Ecto neural progenitor cell (in vitro differentiated cells): ENCODE measurements at regions not wholly inside any gene's neighbourhood (a gene's known extent, or its start where the extent isn't known, plus 50 kb on each side); places are given as distances from the start of the nearest gene placed in this dataset.
"Not testable (repeated sequence)": the region's sequence is repeated elsewhere in the genome, so short reads cannot be mapped to it uniquely, and the experiment has no call there.

Source experiments
- DNase-seq: peaks from one replicate; pipeline ENCODE4 v3.0.0-alpha.2; 2018; ENCODE audit warnings: low spot score

- DNase-seq = no peak
These were observed 175.4 kb downstream of the SQOR start for GRCh38 chr15:45810201-45810600.

DNA sequence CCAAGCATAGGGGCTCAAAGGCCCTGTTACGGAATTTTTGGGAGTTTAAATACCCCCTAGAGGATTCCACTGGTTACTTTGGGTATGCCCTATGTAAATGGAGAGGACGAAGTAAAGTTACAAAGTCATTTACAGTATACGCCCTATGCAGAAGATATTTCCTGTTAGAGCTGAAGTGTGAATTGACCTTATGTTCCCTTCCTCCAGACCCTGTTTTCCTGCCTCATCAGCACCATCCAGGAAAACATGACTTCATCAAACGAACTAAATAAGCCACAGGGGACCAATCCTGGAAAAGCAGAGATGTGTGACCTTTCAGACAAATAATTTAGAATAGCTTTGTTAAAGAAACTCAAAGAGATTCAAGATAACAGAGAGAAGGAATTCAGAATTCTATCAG, 177.4 kb downstream of the SQOR start:
- DNase-seq = no peak

- DNase-seq = not testable (repeated sequence)
These were observed 182.7 kb downstream of the SQOR start for GRCh38 chr15:45817578-45817977.

- DNase-seq = no peak
These were observed 186.6 kb downstream of the SQOR start for GRCh38 chr15:45821390-45821789.

DNA sequence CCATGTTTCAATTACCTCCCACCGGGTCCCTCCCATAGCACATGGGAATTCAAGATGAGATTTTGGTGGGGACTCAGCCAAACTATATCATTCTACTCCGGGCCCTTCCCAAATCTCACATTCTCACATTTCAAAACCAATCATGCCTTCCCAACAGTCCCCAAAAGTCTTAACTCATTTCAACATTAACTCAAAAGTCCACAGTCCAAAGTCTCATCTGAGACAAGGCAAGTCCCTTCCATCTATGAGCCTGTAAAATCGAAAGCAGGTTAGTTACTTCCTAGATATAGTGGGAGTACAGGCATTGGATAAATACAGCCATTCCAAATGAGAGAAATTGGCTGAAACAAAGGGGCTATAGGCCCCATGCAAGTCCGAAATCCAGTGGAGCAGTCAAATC, 188.1 kb downstream of the SQOR start:
- DNase-seq = not testable (repeated sequence)

DNA sequence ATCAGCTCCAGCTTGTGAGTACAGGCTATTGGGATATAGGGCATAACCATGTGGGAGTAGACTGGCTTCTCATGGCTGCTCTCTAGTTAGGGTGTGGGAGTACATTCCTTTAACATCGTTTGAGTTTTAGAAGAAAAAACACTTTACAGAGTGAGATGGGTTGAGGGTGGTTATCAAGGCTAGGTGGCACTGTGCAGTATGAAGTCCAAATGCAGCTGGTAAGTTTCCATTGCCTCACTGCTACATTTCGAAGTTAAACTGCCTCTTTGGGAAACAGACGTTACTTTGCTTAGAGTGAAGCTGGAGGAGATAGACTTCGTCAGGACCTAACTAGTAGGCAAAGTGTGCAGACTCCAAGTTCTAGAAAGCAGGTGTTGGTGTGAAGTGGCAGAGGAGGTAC, 192.4 kb downstream of the SQOR start:
- no peak for DNase-seq

DNA sequence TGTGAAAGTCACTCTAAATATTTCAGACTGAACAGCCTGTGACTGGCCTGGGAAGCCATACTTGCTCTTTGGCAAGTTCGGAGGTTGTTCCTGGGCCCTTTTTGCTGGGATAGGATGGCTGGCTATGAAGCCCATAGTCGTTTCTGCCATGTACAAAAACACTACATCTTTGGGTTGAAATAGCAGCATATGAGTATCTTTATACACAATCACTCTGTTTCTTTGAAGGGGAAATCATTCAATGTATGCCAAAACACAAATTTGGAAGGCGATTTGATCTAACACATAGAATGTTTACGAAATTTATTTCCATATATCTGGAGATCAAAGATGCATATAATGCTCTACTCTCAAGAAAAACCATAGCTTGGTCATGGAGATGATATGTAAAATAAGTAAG, 192.9 kb downstream of the SQOR start:
- DNase-seq = no peak

- peak; percentile 45 for DNase-seq
These were observed 194.7 kb downstream of the SQOR start for GRCh38 chr15:45829336-45830153.

DNA sequence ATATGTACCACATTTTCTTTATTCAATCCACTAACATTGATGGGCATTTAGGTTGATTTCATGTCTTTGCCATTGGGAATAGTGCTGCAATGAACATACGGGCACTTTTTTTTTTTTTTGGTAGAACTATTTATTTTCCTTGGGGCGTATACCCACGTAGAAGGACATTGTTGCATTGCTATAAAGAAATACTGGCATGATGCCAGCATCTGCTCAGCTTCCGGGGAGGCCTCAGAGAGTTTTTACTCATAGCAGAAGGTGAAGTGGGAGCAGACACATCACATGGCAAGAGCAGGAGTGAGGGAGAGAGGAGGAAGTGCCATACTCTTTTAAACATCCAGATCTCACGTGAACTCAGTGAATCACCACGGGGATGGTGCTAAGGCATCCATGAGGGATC, 197.0 kb downstream of the SQOR start:
- DNase-seq = no peak

- no peak for DNase-seq
These were observed 199.8 kb downstream of the SQOR start for GRCh38 chr15:45834622-45835021.

GRCh38 chr15:45842151-45842550, 207.3 kb downstream of the SQOR start:
- no peak for DNase-seq

GRCh38 chr15:45847645-45848044, 212.8 kb downstream of the SQOR start:
- no peak for DNase-seq

GRCh38 chr15:45849136-45849535, 214.3 kb downstream of the SQOR start:
- no peak for DNase-seq

DNA sequence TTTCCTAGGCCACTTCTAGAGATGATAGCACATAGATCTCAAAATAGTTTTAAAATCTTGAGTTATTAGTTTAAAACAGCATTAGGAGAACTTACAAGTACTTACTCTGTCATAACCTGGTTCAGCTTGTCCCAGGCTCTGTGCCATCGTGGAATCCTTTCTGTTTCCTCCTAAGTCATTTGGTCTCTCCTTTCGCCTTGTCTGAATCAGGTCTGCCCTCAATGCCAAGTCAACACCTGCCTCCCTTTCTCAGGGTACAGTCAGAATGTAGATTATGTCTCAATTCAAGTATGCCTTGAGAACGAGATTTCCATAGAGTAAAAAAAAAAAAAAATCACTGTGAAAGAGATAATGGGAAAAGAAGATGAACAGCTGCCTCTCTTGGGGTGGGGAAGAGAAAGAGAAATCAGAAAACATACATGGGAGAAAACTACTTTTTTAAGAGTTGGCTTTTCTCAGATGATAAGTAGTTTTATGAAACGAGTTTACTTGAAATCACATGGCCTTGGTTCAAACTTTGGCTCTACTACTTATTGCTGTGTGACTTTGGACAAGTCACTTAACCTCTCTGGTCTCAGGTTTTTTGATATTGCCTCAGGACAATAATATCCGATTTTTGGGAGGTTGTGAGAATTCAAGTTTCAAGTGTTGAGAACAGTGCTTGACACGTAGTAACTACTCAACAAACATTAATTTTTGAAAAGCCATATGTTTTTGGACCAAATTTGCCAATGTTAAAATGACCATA, 219.8 kb downstream of the SQOR start:
- no peak for DNase-seq

DNA sequence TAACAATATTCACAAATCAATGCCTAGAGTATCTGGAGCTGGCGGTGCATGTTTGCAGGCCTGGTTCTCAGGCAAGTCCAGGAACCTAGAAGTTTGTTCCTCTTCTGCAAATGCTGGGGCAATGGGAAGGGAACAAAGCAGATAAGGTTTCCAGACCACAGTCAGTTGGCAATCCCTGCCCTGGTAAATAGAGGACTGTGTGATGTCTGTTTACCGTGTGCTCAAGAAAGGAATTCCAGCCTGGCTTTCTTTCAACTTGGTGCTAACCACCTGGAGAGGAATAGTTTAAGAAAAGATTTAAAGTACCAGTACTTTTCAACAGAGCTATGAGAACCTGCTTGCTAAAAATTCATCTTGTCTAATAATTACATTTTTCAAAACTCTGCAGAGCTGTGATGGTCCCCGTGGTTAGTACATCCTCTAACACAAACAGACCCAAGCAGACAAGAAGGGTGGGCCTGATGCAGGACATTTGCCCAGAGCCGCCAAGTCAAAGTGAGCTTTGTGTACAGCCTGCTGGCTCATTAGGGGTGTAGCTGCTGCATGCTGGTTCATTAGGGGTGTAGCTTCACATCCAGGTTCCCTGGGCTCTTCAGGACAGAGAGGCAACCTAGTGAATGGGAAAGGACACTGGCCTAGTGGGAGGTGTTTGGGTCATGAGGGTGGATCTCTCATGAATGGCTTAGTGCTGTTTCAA, 220.5 kb downstream of the SQOR start:
- no peak for DNase-seq

GRCh38 chr15:45855907-45856579, 221.2 kb downstream of the SQOR start:
- no peak for DNase-seq

DNA sequence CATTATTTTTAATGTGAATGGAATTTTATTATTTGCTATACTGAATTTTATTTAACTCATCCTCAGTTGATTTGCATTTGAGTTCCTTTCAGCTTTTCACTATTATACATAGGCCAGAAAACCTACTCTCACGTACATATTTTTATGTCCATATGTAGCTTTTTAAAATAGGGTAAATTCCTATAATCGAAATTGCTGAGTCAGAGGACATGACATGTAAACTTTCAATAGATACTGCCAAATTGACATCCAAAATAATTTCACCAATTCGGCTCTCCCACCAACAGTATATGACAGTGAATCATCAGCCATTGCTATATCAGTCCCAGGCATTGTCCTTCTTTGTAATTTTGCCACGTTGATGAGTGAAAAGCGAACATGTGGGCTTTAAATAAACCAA, 222.5 kb downstream of the SQOR start:
- DNase-seq = no peak

DNA sequence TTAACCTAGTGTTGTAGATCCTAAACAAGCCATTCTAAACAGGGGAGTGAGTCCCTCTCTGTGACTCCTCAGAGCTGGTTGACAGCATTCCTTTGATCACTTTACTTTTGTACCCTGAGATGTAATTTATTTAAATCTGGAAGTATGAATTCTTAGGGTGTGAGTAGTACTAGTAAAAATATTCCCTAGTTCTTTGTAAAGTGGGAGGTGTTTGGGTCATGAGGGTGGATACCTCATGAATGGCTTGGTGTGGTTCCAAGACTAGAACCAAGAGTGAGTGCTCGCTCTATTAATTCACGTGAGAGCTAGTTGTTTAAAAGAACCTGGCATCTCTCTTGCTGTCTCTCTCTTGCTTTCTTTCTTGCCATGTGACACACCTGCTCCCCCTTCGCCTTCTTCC, 223.7 kb downstream of the SQOR start:
- DNase-seq = no peak

- DNase-seq = no peak
These were observed 227.2 kb downstream of the SQOR start for GRCh38 chr15:45862034-45862433.

DNA sequence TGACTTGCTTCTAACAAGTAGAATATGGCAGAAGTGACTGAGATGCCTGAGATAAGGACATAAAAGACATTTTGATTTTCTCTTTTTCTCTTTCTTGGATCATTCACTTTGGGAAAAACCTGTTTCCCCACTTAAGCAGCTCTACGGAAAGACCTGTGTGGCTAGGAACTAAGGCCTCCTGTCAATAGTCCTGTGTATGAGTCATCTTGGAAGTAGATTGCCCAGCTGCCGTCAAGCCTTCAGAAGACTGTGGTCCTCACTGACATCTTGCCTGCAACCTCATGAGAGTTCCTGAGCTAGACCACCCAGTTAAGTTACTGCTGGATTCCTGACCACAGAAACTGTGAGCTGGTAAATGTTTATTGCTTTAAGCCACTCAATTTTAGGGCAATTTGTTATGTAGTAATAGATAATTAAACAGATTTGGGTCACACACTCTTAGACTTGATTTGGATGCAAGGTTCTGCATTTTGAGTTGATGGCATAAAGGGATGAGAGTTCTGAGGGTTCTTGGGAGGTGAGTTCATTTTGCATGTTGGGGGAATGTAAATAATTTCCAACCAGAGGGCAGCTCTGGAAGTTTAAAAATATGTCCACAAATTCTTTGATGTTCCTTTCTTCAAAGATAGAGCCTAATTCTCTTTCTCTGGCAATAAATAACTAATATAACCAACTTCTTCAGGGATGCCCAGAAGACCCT, 229.2 kb downstream of the SQOR start:
- no peak for DNase-seq

GRCh38 chr15:45866616-45867015, 231.8 kb downstream of the SQOR start:
- DNase-seq = no peak

DNA sequence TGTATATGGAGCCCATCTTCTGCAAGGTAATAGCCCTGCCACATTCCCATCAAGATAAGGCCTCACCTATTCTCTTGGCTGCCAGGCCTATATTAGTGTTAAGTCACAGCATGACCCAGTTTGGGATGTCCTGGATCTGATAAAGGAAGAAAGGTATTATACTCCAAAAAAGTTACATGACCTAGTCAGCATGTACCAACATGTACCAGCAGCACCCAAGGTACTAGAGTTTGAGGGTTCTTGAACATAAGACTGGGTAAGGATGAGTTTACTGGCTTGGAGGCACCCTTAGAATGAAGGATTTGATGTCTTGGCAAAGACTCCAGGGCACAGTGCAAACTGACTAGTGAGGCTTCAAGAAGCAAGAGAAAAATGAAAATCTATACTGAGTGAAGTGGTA, 232.5 kb downstream of the SQOR start:
- no peak for DNase-seq
